HepG2 (cell line): ENCODE measurements at regions not wholly inside any gene's neighbourhood (a gene's known extent, or its start where the extent isn't known, plus 50 kb on each side); places are given as distances from the start of the nearest gene placed in this dataset.
"Not testable (repeated sequence)": the region's sequence is repeated elsewhere in the genome, so short reads cannot be mapped to it uniquely, and the experiment has no call there.

Source experiments
- ATAC-seq: fragments of 200-7000 bp; cut with Tn5 transposase; 3 replicates; pipeline ENCODE4 v1.9.1; 2020; ENCODE audit warnings: mild to moderate bottlenecking, moderate library complexity
- BruUV-seq: library from RNA; stranded (reverse); fragments of 400-500 nt; replicated peaks from 2 replicates; lab custom pipeline; 2021; lab: Mats Ljungman, UMichigan
- CTCF ChIA-PET: fragments of 300-600 bp; formaldehyde crosslinking; extraction: SDS; loops from one replicate; lab custom pipeline; 2021; ENCODE audit warnings: low total read pairs, inconsistent platforms, low intra/inter-chr PET ratio; lab: Yijun Ruan, JAX
- POLR2A ChIA-PET: fragments of 350-600 bp; sonication (Branson Sonifier 250); formaldehyde crosslinking; loops from one replicate; lab custom pipeline; 2020; ENCODE audit warnings: antibody characterized with exemption, inconsistent platforms; lab: Yijun Ruan, JAX
- DNase-seq: peaks from one replicate; pipeline ENCODE4 v3.0.0-alpha.2; 2015; ENCODE audit warnings: low spot score
- FAIRE-seq: peaks from 3 replicates; lab custom pipeline; 2011; peaks lifted over from hg19 to GRCh38; lab: Jason Lieb, UNC
- H2AFZ ChIP-seq: one replicate; pipeline ENCODE4 v1.6.1; 2011; ENCODE audit warnings: low read length, inconsistent platforms
- H3K27ac ChIP-seq: fragments of 300-600 bp; 3 replicates; pipeline ENCODE4 v1.8.0; 2011; ENCODE audit warnings: mixed run types, mild to moderate bottlenecking, mixed read lengths, low read length, inconsistent platforms; ENCODE audit not compliant: insufficient read depth; ENCODE audit errors: extremely low read length
- H3K27me3 ChIP-seq, 2 experiments: fragments of 200-600 bp in 1 of 2; 2 replicates in 1 of 2; 3 replicates in 1 of 2; pipeline versions ENCODE4 v1.6.0 to v1.8.0; 2011; ENCODE audit warnings: low read length in 2 of 2, mild to moderate bottlenecking in 2 of 2, moderate library complexity in 2 of 2, inconsistent platforms in 1 of 2; ENCODE audit not compliant: insufficient read depth in 2 of 2, control insufficient read depth in 1 of 2
- H3K36me3 ChIP-seq, 2 experiments: fragments of 200-600 bp in 1 of 2; replicated peaks in 1 of 2; 2 replicates in 1 of 2; 3 replicates in 1 of 2; pipeline versions ENCODE4 v1.5.1 to v1.8.0; 2011; ENCODE audit warnings: low read length in 2 of 2, inconsistent platforms in 1 of 2; ENCODE audit not compliant: insufficient read depth in 2 of 2, control insufficient read depth in 1 of 2
- H3K4me1 ChIP-seq: 2 replicates; pipeline ENCODE4 v1.5.1; 2012; ENCODE audit warnings: low read length, inconsistent platforms; ENCODE audit not compliant: insufficient read depth
- H3K4me2 ChIP-seq: 2 replicates; pipeline ENCODE4 v1.6.0; 2011; ENCODE audit warnings: low read depth, low read length, inconsistent platforms
- H3K4me3 ChIP-seq, 3 experiments: fragments of 200-600 bp in 1 of 3; sonication (generic), shearing (Covaris generic) in 1 of 3; replicated peaks in 1 of 3; 2 replicates each; pipeline ENCODE4 v1.5.1; 2011 to 2016; ENCODE audit warnings: low read length in 3 of 3, inconsistent platforms in 2 of 3, low read depth in 2 of 3, mild to moderate bottlenecking in 2 of 3, control low read depth in 1 of 3, mixed read lengths in 1 of 3; ENCODE audit not compliant: insufficient read depth in 1 of 3
- H3K79me2 ChIP-seq: one replicate; pipeline ENCODE4 v1.6.1; 2011; ENCODE audit warnings: low read length, inconsistent platforms; ENCODE audit not compliant: insufficient read depth
- H3K9ac ChIP-seq: 2 replicates; pipeline ENCODE4 v1.6.0; 2011; ENCODE audit warnings: mild to moderate bottlenecking, low read depth, low read length, inconsistent platforms; ENCODE audit not compliant: insufficient read depth
- H3K9me3 ChIP-seq: 2 replicates; pipeline ENCODE4 v1.5.1; 2012; ENCODE audit warnings: mild to moderate bottlenecking, low read length
- H4K20me1 ChIP-seq: 2 replicates; pipeline ENCODE4 v1.6.0; 2011; ENCODE audit warnings: inconsistent platforms, mild to moderate bottlenecking, low read length, moderate library complexity; ENCODE audit not compliant: insufficient read depth
- HCFC1 ChIP-seq: fragments of 150-350 bp; IDR thresholded peaks from 2 replicates; pipeline ENCODE4 v1.6.1; 2014; ENCODE audit warnings: low read depth, low read length
- MEF2D ChIP-seq: sonication (generic); formaldehyde crosslinking; IDR thresholded peaks from 2 replicates; pipeline ENCODE4 v1.5.1; 2020; ENCODE audit warnings: mild to moderate bottlenecking, missing genetic modification reagents
- NCOR1 ChIP-seq: fragments of 200-600 bp; sonication (generic); IDR thresholded peaks from 2 replicates; pipeline ENCODE4 v1.7.0; 2017; ENCODE audit warnings: antibody characterized with exemption, low read length, borderline replicate concordance
- NFKBIZ ChIP-seq: IDR thresholded peaks from 2 replicates; pipeline ENCODE4 v1.6.1; 2018; ENCODE audit warnings: missing genetic modification reagents, missing compliant biosample characterization
- NR2F6 ChIP-seq, 2 experiments: IDR thresholded peaks; 2 replicates each; pipeline ENCODE4 v1.6.1; 2016; ENCODE audit warnings: antibody characterized with exemption in 1 of 2, mild to moderate bottlenecking in 1 of 2
- RAD21 ChIP-seq: fragments of 450-650 bp; formaldehyde crosslinking; IDR thresholded peaks from 2 replicates; pipeline ENCODE4 v1.5.0; 2020; ENCODE audit warnings: mild to moderate bottlenecking
- SIX4 ChIP-seq: sonication (generic); formaldehyde crosslinking; IDR thresholded peaks from 2 replicates; pipeline ENCODE4 v1.4.0; 2020; ENCODE audit warnings: missing genetic modification reagents
- SMC3 ChIP-seq: IDR thresholded peaks from 2 replicates; pipeline ENCODE4 v1.6.1; 2011; ENCODE audit warnings: low read length, improper control_type of control experiment
- STAG1 ChIP-seq: sonication (generic); formaldehyde crosslinking; IDR thresholded peaks from 2 replicates; pipeline ENCODE4 v1.4.0; 2020; ENCODE audit warnings: missing genetic modification reagents
- TBL1XR1 ChIP-seq: fragments of 150-350 bp; IDR thresholded peaks from 2 replicates; pipeline ENCODE4 v1.6.1; 2014; ENCODE audit warnings: borderline replicate concordance, low read length; ENCODE audit not compliant: partially characterized antibody
- ZNF230 ChIP-seq: sonication (generic); formaldehyde crosslinking; IDR thresholded peaks from 2 replicates; pipeline ENCODE4 v1.4.0; 2020; ENCODE audit warnings: mild to moderate bottlenecking, missing genetic modification reagents
- ZNF331 ChIP-seq: sonication (generic); formaldehyde crosslinking; IDR thresholded peaks from 2 replicates; pipeline ENCODE4 v1.4.0; 2020; ENCODE audit warnings: missing genetic modification reagents
- ZSCAN20 ChIP-seq: sonication (generic); formaldehyde crosslinking; IDR thresholded peaks from 2 replicates; pipeline ENCODE4 v1.4.0; 2020; ENCODE audit warnings: missing genetic modification reagents, mild to moderate bottlenecking, borderline replicate concordance
- WGBS: methylation state at CpG from one replicate; pipeline ENCODE4 v1.1.6; 2017; ENCODE audit warnings: low lambda C conversion rate; 5-methylcytosine and 5-hydroxymethylcytosine counted together
- in situ Hi-C: cut with HindIII; loops from 2 replicates; pipeline ENCODE4 v1.10.0; 2017; ENCODE audit warnings: low pct_unique_long_range_greater_than_20kb; ENCODE audit not compliant: extremely low pct_ligation_motif_present
- intact Hi-C: fragments of 100-400 bp; cut with micrococcal nuclease; formaldehyde crosslinking; loops from one replicate; pipeline ENCODE4 v1.10.0; 2022; ENCODE audit not compliant: unreplicated experiment
- TF ChIP-seq, protein P1 (sequence below): sonication (generic); formaldehyde crosslinking; IDR thresholded peaks from 2 replicates; pipeline ENCODE4 v1.4.0; 2020; ENCODE audit warnings: low read depth, mild to moderate bottlenecking, missing genetic modification reagents
- TF ChIP-seq, protein P2 (sequence below): sonication (generic); IDR thresholded peaks from 2 replicates; pipeline ENCODE4 v1.6.1; 2016; ENCODE audit warnings: low read depth, borderline replicate concordance
- TF ChIP-seq, protein P3 (sequence below): sonication (generic); formaldehyde crosslinking; IDR thresholded peaks from 2 replicates; pipeline ENCODE4 v1.5.0; 2020; ENCODE audit warnings: mild to moderate bottlenecking, missing genetic modification reagents, moderate library complexity

DNA sequence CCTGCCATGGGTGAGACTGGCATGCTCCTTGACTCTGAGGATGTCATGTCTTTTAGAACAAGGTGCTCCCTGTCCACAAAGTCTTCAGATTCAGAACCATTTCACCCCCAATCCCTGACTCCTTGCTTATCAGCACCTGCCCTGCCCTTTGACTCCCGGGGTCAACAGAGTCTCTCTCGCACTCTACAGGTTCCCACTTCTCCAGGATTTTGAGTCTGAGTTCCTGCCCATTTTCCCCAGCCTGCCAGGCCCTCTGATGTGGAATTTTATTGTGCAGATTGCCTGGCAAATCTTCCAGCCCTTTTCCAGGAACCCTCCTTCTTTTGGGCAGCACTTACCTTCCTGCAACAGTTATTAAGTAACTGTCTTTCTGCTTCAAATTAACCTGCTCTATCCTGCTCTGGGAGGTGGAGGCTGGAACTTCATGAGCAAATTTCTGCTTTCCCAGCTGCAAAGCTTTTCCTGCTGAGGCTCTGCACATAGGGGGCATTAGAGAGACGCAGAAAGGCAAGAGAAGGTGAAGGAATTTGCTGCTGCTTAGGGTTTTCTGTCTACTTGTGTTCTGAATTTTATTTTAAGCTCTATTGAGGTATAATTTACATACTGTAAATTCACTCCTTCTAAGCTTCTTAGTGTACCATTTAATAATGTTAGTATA lies 259.1 kb downstream of the PCNX1 start:
- in situ Hi-C loops = no loop called here
- Histone ChIP-seq H3K4me2 (no peak overlapping the region), H4K20me1 (no peaks in the 10 kb centered on the region), H3K79me2 (no peaks in the 10 kb centered on the region), H3K4me1 (peaks cover 27% of the 10 kb centered on the region), H3K9ac (no peak overlapping the region), H3K4me3 (no peak overlapping the region), H2AFZ (no peak overlapping the region), H3K27ac (no peak overlapping the region), H3K36me3 (no peaks in the 10 kb centered on the region), H3K27me3 (peaks cover 0 to 3% of the 10 kb centered on the region in 2 experiments; a peak in 2 of 5 replicates), H3K9me3 (no peaks in the 10 kb centered on the region)
- TF ChIP-seq ZNF230 (CRISPR knock-in tag) = peak; percentile 100
- TF ChIP-seq HCFC1 = no peak
- peak; percentile 50 for TF ChIP-seq RAD21 (CRISPR knock-in tag)
- TF ChIP-seq MEF2D (CRISPR knock-in tag) = no peak
- TF ChIP-seq, protein P1, sequence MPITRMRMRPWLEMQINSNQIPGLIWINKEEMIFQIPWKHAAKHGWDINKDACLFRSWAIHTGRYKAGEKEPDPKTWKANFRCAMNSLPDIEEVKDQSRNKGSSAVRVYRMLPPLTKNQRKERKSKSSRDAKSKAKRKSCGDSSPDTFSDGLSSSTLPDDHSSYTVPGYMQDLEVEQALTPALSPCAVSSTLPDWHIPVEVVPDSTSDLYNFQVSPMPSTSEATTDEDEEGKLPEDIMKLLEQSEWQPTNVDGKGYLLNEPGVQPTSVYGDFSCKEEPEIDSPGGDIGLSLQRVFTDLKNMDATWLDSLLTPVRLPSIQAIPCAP (CRISPR knock-in tag) = no peak
- TF ChIP-seq TBL1XR1 = no peak
- peak; percentile 67 for TF ChIP-seq STAG1 (CRISPR knock-in tag)
- TF ChIP-seq NR2F6 (IDR thresholded peaks at IDR 0.05) = 0 out of 2 replicates have a peak, but pooled peaks have one; percentile 30
- no peak for TF ChIP-seq NR2F6 (CRISPR knock-in tag; IDR thresholded peaks at IDR 0.05)
- TF ChIP-seq SMC3 = peak; percentile 62
- TF ChIP-seq ZNF331 (CRISPR knock-in tag) = peak; percentile 64; the same call in 1 of the 2 replicates
- TF ChIP-seq, protein P2, sequence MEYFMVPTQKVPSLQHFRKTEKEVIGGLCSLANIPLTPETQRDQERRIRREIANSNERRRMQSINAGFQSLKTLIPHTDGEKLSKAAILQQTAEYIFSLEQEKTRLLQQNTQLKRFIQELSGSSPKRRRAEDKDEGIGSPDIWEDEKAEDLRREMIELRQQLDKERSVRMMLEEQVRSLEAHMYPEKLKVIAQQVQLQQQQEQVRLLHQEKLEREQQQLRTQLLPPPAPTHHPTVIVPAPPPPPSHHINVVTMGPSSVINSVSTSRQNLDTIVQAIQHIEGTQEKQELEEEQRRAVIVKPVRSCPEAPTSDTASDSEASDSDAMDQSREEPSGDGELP = 0 out of 2 replicates have a peak, but pooled peaks have one; percentile 10
- TF ChIP-seq ZSCAN20 (CRISPR knock-in tag) = no peak
- no peak for TF ChIP-seq NCOR1
- TF ChIP-seq SIX4 = no peak
- no peak for TF ChIP-seq NFKBIZ (CRISPR knock-in tag)
- TF ChIP-seq, protein P3, sequence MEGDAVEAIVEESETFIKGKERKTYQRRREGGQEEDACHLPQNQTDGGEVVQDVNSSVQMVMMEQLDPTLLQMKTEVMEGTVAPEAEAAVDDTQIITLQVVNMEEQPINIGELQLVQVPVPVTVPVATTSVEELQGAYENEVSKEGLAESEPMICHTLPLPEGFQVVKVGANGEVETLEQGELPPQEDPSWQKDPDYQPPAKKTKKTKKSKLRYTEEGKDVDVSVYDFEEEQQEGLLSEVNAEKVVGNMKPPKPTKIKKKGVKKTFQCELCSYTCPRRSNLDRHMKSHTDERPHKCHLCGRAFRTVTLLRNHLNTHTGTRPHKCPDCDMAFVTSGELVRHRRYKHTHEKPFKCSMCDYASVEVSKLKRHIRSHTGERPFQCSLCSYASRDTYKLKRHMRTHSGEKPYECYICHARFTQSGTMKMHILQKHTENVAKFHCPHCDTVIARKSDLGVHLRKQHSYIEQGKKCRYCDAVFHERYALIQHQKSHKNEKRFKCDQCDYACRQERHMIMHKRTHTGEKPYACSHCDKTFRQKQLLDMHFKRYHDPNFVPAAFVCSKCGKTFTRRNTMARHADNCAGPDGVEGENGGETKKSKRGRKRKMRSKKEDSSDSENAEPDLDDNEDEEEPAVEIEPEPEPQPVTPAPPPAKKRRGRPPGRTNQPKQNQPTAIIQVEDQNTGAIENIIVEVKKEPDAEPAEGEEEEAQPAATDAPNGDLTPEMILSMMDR (CRISPR knock-in tag) = peak; percentile 57
- FAIRE-seq (peak; percentile 70), ATAC-seq (peak; percentile 83), DNase-seq (peak; percentile 57)
- 10% methylated on average over 3 of the region's 3 CpGs for WGBS
- ChIA-PET POLR2A (no interaction called here), CTCF (interaction anchor here (1.5 kb wide), 1 partner anchor 587 kb away, joined by 3 read pairs; no protein-coding TSS in a partner anchor)
- BruUV-seq = no TSS peak
- intact Hi-C loops = no loop called here

DNA sequence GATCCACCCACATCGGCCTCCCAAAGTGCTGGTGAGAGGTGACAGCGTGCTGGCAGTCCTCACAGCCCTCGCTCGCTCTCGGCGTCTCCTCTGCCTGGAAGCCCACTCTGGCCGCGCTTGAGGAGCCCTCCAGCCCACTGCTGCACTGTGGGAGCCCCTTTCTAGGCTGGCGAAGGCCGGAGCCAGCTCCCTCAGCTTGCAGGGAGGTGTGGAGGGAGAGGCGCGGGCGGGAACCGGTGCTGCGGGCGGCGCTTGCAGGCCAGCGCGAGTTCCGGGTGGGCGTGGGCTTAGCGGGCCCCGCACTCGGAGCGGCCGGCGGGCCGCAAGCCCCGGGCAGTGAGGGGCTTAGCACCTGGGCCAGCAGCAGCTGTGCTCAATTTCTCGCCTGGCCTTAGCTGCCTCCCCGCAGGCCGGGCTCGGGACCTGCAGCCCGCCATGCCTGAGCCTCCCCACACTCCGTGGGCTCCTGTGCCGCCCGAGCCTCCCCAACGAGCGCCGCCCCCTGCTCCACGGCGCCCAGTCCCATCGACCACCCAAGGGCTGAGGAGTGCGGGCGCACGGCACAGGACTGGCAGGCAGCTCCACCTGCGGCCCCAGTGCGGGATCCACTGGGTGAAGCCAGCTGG lies 260.2 kb downstream of the PCNX1 start:
- H3K4me2 ChIP-seq, intact Hi-C loops, H3K27me3 ChIP-seq, BruUV-seq, POLR2A ChIA-PET, H4K20me1 ChIP-seq, FAIRE-seq, H3K36me3 ChIP-seq, DNase-seq, H3K9ac ChIP-seq, H3K4me3 ChIP-seq, H3K79me2 ChIP-seq, H3K27ac ChIP-seq, H2AFZ ChIP-seq, ATAC-seq, in situ Hi-C loops, H3K9me3 ChIP-seq: not testable (repeated sequence)
- H3K4me1 ChIP-seq = peaks cover 27% of the 10 kb centered on the region
- CTCF ChIA-PET = interaction anchor here (1.5 kb wide), 1 partner anchor 586 kb away, joined by 3 read pairs; no protein-coding TSS in a partner anchor
- 97% methylated on average over 9 of the region's 48 CpGs for WGBS
